Stimulated activated CD4-positive, alpha-beta T cell treated with anti-CD3 and anti-CD28 coated beads, Interleukin-1b, Interleukin-23, amount 100 ng/mL, for 1 hour (primary cell): ENCODE measurements at regions not wholly inside any gene's neighbourhood (a gene's known extent, or its start where the extent isn't known, plus 50 kb on each side); places are given as distances from the start of the nearest gene placed in this dataset.
"Not testable (repeated sequence)": the region's sequence is repeated elsewhere in the genome, so short reads cannot be mapped to it uniquely, and the experiment has no call there.

Experiments used
- DNase-seq, 2 donors: peaks; one replicate each; pipeline ENCODE4 v3.0.0-alpha.2; 2020; ENCODE audit warnings: low read depth in 2 of 2

GRCh38 chr15:35929740-35930444 is 383.9 kb upstream of the DPH6 start:
- DNase-seq, result no peak

DNA sequence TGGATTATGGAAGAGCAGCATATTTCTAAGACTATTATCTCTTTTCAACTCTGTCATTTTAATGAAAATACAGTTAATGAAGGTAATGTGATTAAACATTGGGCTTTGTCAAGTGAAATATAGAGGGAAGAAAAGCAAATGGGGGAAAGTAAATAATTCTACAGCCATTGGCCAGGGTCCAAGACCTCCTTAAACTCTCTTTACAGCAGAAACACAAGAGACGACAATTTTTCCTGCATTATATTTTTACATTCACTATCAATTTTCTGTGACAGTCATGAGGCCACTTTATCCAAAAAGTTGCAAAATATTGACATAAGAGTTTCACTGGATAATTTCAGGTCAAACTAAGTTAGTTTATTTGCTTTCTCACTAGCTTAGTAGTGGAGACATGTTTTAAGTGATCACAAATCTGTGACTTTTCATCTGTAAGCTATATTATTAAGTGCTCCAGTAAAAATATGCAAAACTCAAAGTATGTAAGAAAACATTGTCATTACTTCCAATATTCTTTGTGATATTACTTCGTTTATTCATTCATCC is 385.9 kb upstream of the DPH6 start:
- DNase-seq, result no peak

DNA sequence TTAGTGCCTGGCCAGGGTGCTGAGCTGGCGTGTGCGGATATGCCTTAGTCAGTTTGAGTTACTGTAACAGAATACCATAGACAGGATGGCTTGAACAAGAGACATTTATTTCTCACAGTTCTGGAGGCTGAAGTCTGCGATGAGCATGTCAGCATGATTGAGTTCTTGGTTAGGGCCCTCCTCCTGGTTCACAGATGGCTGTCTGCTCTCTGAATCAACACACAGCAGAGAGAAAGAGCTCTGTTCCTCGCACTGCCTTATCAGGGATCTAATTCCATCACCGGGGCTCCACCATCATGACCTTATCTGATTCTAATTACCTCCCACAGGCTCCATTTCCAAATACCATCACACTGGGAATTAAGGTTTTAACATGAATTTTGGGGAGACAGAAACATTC is 386.6 kb upstream of the DPH6 start:
- DNase-seq, result no peak

- no peak for DNase-seq
Measured at GRCh38 chr15:35933531-35933930, 387.6 kb upstream of the DPH6 start.

GRCh38 chr15:35934383-35935049 is 388.6 kb upstream of the DPH6 start:
- no peak for DNase-seq

GRCh38 chr15:35936284-35936683 is 390.3 kb upstream of the DPH6 start:
- DNase-seq, result no peak

DNA sequence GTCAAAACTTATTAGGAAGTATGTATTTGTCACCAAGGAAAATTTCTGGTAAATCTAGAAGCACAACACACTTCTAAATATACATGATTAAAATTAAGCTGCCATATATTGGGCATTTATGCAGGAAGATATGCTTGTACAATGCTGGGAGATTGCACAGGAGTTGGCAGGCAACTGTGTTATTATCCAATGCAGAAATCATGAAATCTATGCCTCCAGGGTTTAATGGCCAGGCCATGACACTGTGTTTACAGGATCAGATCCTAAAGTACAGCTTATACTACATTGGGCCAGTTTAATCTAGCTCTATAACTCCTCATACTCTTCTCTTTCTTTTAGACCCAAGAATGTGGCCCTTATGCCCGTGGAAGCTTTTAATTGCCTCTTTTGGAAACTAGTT is 391.4 kb upstream of the DPH6 start:
- DNase-seq, result no peak

- DNase-seq, result no peak
Measured at GRCh38 chr15:35944945-35945585, 399.1 kb upstream of the DPH6 start.

DNA sequence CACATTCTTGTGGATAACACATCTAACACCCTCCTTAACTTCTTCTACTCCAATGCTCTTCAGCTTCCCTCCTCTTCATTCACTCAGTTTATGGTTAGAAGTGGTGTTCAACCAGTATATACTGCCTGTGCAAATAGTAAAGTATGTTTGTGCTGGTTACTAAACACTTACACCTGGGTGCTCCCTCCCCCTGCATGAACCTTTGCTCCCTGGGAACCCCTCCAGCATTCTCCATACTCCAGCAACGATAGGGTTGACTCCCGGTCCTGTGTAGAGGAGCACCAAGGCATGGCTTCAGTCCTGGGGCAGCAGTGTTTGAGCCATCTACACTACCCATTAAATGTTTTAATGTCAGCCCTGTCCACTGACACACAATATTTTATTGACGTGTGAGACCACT is 407.5 kb upstream of the DPH6 start:
- DNase-seq, result no peak

DNA sequence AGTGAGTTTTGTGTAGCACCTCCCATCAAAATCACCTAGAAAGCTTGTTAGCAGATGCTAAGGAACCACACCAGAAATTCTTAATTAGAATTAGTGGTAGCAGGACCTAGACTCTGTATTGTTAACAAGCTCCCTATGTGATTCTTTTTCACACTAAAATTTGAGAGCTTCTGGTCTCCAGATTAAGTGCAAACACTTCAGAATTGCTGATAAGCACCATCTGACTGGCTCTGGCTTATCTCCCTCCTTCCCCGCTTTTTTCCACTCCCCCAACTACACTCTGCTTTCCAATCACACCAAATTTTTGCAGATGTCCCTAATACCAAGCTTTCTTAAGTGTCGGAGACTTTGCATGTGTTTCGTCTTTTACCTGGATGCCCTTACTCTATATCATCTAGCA is 410.1 kb upstream of the DPH6 start:
- no peak for DNase-seq

DNA sequence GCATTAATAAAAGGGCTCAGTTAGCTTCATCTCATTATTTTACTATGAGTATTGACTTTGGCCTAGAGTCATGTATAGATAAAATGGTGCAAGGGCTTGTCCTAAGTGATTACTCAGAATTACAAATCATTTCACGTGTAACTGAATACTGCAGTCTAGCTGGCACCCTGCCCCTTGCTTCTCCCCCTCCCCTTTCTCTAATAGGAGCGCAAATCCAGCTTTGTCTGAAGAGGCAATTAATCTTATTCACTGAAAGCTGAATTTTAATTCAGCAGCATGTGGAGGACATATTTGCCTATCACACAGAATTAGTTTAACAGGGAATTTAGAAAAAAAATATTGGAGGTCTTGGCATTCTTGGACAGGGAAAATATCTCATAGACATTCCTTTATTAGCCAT is 412.1 kb upstream of the DPH6 start:
- no peak for DNase-seq

GRCh38 chr15:35958975-35959374 is 413.0 kb upstream of the DPH6 start:
- DNase-seq, result no peak

- no peak for DNase-seq
Measured at GRCh38 chr15:35963326-35963725, 417.4 kb upstream of the DPH6 start.

DNA sequence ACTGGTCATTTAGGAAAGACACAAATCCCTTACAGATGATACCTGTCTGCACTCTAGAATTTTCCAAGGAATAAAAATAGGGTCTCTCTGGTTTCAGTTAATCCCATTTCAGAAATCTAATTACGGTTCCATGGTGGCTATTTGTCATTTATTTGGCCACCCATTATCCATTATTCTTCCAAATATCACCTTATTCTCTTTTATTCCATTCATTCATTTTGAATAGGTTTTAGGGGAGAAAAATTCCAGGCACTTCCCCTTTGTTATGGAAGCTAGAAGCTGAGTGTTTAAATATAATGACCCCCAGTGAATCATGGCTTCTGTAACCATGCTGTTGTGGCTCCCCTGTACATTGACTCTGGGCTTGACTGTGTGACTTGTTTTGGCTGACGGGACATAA is 420.8 kb upstream of the DPH6 start:
- no peak for DNase-seq

GRCh38 chr15:35967968-35968367 is 422.0 kb upstream of the DPH6 start:
- not testable (repeated sequence) for DNase-seq

DNA sequence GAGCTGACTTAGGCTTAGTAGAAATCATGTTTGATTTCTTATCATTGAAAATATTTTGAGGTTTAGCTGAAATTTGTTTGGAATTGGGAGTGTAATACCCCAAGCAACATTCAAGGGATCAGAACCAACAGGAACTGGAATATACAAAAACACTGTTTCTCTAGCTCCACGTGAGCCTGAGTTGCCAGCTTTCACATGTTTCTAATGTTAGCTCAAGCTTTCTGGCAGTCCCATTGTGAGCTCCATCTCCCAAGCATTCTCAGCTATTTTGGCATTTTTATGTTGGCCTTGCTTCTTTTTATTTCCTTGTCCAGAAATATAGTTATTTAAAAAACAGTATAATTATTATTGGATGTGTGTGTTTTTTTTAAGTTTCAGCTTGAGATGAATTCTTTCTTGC is 427.1 kb upstream of the DPH6 start:
- DNase-seq, result no peak

- DNase-seq, result no peak
Measured at GRCh38 chr15:35974052-35974451, 428.1 kb upstream of the DPH6 start.

- DNase-seq, result no peak
Measured at GRCh38 chr15:35975941-35976340, 430.0 kb upstream of the DPH6 start.

- DNase-seq, result no peak
Measured at GRCh38 chr15:35979608-35980007, 433.6 kb upstream of the DPH6 start.

GRCh38 chr15:35980719-35981118 is 434.8 kb upstream of the DPH6 start:
- DNase-seq, result no peak

DNA sequence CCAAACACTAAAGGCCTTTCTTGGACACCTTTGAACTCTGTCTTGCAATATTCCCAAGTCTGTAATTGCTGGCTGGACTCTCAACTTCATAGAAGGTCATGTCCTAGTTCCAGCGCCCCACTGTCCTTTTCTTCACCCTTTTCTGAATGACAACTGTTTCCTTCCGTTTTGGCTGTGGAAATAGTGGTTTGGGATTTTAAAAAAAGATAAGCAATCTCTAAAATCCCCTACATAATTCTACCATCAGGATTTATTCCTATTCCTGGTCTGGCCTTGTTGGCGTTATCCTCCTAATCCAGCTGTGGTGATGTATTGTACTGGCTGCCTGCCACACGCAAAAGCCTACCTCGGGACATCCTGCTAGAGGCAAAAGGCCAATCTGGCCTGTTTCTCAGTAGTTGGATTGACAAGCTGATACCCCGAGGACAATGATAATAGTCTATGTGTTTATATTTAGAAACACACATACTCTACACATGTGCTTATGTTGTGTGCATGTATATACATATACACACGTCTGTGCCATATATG is 440.3 kb upstream of the DPH6 start:
- no peak for DNase-seq

DNA sequence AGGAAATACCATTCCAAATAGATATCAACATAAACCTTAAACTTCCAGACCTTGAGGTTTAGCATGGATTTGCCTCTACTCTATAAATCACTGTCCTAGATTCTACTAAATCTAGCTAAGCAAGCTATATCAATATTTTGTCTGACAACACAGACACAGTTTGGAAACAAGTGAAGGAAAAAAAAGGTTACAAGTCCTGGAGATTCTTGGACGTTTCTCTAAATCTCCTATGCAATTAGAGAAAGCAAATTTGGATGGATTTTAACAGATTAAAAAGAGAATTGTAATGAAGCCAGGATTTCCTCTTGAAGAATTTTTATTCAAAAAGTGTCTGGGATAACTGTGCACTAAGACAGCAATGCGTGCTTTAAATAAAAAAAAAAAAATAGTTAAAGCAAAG is 441.1 kb upstream of the DPH6 start:
- no peak for DNase-seq

DNA sequence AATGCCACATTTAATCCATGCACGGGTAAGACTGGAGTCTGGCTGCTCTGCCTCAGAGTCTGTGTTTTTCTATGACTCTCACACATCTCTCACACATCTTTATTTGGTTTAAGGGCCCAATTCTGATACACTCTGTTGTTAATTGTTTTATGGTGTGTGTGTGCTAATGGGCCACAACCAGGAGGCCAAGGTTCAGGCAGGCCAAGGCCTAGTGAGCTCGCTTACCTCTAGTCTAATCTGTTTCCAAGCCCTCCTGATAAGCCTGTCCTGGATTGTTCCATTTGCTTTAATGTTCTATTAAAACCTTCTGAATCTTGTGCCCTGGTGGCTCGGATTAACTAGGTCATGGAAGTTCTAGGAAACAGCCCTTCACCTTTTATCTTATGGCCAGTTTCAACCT is 445.4 kb upstream of the DPH6 start:
- DNase-seq, result no peak
